Sigmoid colon (tissue), 6 donors: ENCODE measurements at regions not wholly inside any gene's neighbourhood (a gene's known extent, or its start where the extent isn't known, plus 50 kb on each side); places are given as distances from the start of the nearest gene placed in this dataset.

Source experiments
- DNase-seq: peaks from one replicate; pipeline ENCODE4 v3.0.0-alpha.2; 2019
- H3K27ac ChIP-seq, 4 donors: fragments of 200-600 bp; sonication (generic); one replicate each; pipeline ENCODE4 v1.5.1; 2016 to 2019; ENCODE audit warnings: mild to moderate bottlenecking in 1 of 4
- H3K27me3 ChIP-seq, 3 donors: fragments of 200-600 bp; sonication (generic); one replicate each; pipeline ENCODE4 v1.5.1; 2019; ENCODE audit warnings: mild to moderate bottlenecking in 1 of 3
- H3K36me3 ChIP-seq, 4 donors: fragments of 200-600 bp; sonication (generic); one replicate each; pipeline ENCODE4 v1.5.1; 2016 to 2019
- H3K4me1 ChIP-seq, 4 donors: fragments of 200-600 bp; sonication (generic); one replicate each; pipeline ENCODE4 v1.5.1; 2017 to 2019
- H3K4me3 ChIP-seq, 4 donors: fragments of 200-600 bp; sonication (generic); one replicate each; pipeline ENCODE4 v1.5.1; 2017 to 2019; ENCODE audit warnings: mild to moderate bottlenecking in 2 of 4, moderate library complexity in 1 of 4
- H3K9me3 ChIP-seq, 4 donors: fragments of 200-600 bp in 3 of 4; sonication (generic) in 3 of 4; one replicate each; pipeline versions ENCODE4 v1.5.1 to v1.6.1; 2013 to 2019
- EP300 ChIP-seq, 4 donors: sonication (generic); formaldehyde crosslinking; IDR thresholded peaks; one replicate each; pipeline ENCODE4 v1.6.1; 2017; ENCODE audit warnings: antibody characterized with exemption in 4 of 4
- POLR2A ChIP-seq, 2 donors: fragments of 450-650 bp; IDR thresholded peaks; one replicate each; pipeline ENCODE4 v1.6.1; 2016; ENCODE audit warnings: antibody characterized with exemption in 2 of 2, mild to moderate bottlenecking in 2 of 2, moderate library complexity in 2 of 2
- POLR2AphosphoS5 ChIP-seq, 4 donors: sonication (generic); formaldehyde crosslinking; IDR thresholded peaks; one replicate each; pipeline ENCODE4 v1.6.1; 2017; ENCODE audit warnings: antibody characterized with exemption in 4 of 4
- WGBS, 2 donors: extraction: QIAGEN DNeasy Blood & Tissue Kit; methylation state at CpG; one replicate each; pipeline ENCODE4 v1.1.7; 2013; 5-methylcytosine and 5-hydroxymethylcytosine counted together
- intact Hi-C: fragments of 100-400 bp; cut with DNase I; formaldehyde crosslinking; loops from one replicate; pipeline ENCODE4 v1.15.1; 2023
- TF ChIP-seq, protein P1 (sequence below), 4 experiments: fragments of 450-650 bp in 3 of 4; fragments of 200-600 bp in 1 of 4; IDR thresholded peaks; one replicate each; pipeline ENCODE4 v1.5.1; 2016 to 2019; ENCODE audit warnings: antibody characterized with exemption in 4 of 4, mild to moderate bottlenecking in 3 of 4, moderate library complexity in 2 of 4
- donor health status: healthy with polysubstance abuse.
- donor health status: healthy.

DNA sequence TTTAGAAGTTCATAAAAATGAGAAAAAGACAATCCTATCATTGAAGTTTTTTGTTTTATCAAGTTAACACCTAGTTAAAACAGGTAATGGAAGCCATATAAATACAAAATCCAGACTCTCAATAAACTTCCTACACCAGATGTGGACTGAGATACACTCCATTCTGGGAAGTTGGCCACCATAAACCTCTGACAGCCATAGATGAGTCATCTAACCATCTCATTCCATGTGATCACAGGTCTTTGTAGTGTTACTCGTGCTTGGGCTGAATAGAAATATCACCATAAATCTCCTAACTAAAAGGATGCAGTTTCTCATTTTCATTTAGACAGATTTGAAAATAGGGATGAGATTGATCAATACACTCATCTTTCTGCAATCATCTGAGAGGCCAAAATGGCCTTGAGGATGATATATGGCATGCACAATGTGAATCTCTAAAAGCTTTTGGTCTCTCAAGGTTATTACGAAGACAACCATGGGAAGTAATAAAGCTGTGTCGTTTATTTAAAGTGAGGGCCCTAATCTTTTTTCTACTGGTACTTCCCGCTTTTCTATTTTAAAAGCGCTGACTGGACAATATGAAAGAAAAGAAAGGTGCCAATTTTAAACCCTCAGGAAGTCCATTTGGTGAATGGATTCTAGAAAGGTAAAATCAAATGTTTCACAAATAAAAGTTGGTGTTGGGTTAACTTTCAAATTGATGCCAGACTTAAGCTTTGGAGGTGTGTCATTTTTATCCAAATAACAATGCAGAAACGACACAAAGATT, 155.5 kb downstream of the POLR2M start:
- no peak for DNase-seq
- Histone ChIP-seq H3K27me3 (no peaks in the 10 kb centered on the region), H3K36me3 (no peaks in the 10 kb centered on the region), H3K4me1 (peaks cover 0 to 10% (median 4%) of the 10 kb centered on the region in 4 donors), H3K4me3 (no peak overlapping the region), H3K27ac (peak overlapping the region in 2 of 4 donors; percentile 25 to 55), H3K9me3 (no peaks in the 10 kb centered on the region)
- WGBS, 2 donors: 57 to 60% methylated on average over 6 of the region's 6 CpGs
- TF ChIP-seq POLR2A (IDR thresholded peaks at IDR 0.05) (no peak), POLR2AphosphoS5 (IDR thresholded peaks at IDR 0.05) (peak in 3 of 4 donors; percentile 40 to 77 (median 52)), EP300 (IDR thresholded peaks at IDR 0.05) (peak in 2 of 4 donors; percentile 36 to 69)
- TF ChIP-seq, protein P1, sequence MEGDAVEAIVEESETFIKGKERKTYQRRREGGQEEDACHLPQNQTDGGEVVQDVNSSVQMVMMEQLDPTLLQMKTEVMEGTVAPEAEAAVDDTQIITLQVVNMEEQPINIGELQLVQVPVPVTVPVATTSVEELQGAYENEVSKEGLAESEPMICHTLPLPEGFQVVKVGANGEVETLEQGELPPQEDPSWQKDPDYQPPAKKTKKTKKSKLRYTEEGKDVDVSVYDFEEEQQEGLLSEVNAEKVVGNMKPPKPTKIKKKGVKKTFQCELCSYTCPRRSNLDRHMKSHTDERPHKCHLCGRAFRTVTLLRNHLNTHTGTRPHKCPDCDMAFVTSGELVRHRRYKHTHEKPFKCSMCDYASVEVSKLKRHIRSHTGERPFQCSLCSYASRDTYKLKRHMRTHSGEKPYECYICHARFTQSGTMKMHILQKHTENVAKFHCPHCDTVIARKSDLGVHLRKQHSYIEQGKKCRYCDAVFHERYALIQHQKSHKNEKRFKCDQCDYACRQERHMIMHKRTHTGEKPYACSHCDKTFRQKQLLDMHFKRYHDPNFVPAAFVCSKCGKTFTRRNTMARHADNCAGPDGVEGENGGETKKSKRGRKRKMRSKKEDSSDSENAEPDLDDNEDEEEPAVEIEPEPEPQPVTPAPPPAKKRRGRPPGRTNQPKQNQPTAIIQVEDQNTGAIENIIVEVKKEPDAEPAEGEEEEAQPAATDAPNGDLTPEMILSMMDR (IDR thresholded peaks at IDR 0.05): no peak
- intact Hi-C loops: loop anchor here (2.0 to 5.0 kb wide), 4 partner anchors 109 to 301 kb away; no protein-coding TSS in a partner anchor

DNA sequence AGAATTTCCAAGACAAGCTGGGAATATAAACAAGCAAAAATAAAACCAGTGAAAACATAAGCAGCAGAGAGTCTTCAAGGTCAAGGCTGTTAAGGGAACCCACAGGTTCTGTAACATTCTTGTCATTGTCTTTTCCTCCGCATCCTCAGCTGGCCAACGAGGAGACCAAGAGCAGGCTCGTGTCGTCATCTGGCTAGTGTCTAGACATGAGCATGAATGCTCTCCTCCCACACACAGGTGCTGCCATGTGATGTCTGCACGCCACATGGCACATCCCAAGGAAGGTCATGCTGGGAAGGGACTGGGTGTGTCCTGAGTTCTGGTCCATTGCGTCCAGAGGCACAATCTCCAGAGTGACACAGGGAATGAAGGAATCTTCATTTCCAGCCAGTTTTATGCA, 156.2 kb downstream of the POLR2M start:
- no peaks in the 10 kb centered on the region for H3K9me3 ChIP-seq
- intact Hi-C loops: loop anchor here (2.0 to 5.0 kb wide), 2 partner anchors 130 to 196 kb away; no protein-coding TSS in a partner anchor
- H3K4me3 ChIP-seq: no peak overlapping the region
- no peak for DNase-seq
- H3K27ac ChIP-seq: peak overlapping the region in 1 of 4 donors; percentile 55
- 93 to 95% methylated on average over 6 of the region's 6 CpGs for WGBS, 2 donors
- H3K27me3 ChIP-seq: no peaks in the 10 kb centered on the region
- H3K4me1 ChIP-seq: peaks cover 0 to 10% (median 4%) of the 10 kb centered on the region in 4 donors
- no peak for TF ChIP-seq POLR2A (IDR thresholded peaks at IDR 0.05)
- TF ChIP-seq EP300 (IDR thresholded peaks at IDR 0.05): no peak
- TF ChIP-seq POLR2AphosphoS5 (IDR thresholded peaks at IDR 0.05): no peak
- TF ChIP-seq, protein P1 (IDR thresholded peaks at IDR 0.05): no peak
- no peaks in the 10 kb centered on the region for H3K36me3 ChIP-seq

GRCh38 chr15:57865294-57865693, 158.8 kb downstream of the POLR2M start:
- 83 to 90% methylated on average over 3 of the region's 3 CpGs for WGBS, 2 donors
- Histone ChIP-seq H3K4me3 (no peak overlapping the region), H3K9me3 (no peaks in the 10 kb centered on the region), H3K4me1 (peaks cover 0 to 10% (median 4%) of the 10 kb centered on the region in 4 donors), H3K36me3 (no peaks in the 10 kb centered on the region), H3K27me3 (no peaks in the 10 kb centered on the region), H3K27ac (no peak overlapping the region)
- TF ChIP-seq, protein P1 (IDR thresholded peaks at IDR 0.05): no peak
- TF ChIP-seq POLR2AphosphoS5 (IDR thresholded peaks at IDR 0.05) (no peak), EP300 (IDR thresholded peaks at IDR 0.05) (no peak), POLR2A (IDR thresholded peaks at IDR 0.05) (no peak)
- no peak for DNase-seq
- intact Hi-C loops: no loop called here

DNA sequence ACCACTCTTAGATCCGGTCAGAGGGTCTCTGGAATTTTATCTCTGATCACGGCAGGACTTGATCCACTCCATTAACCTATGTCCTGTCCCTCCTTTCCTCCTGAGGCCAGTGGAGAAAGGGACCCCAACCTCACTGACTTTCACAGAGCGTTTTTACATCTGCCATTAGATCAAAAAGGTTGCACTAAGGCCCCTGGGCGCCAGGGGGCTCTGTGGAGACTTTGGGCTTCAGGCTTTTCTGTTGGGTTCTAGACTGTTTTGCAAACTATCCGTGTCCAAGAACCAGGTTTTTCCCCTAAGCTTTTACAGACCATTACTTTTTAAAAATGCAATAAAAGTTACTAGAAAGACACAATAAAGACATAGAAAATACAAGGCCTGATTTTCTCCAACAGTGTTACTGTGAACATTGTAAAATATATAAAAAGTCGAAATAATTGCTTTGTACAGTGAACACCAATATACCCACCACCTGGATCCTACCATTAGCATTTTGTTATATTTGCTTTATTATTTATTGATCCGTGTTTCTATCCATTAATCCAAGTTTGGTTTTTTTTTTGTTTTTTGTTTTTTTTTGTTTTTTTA, 159.7 kb downstream of the POLR2M start:
- no peak overlapping the region for H3K27ac ChIP-seq
- no peaks in the 10 kb centered on the region for H3K36me3 ChIP-seq
- TF ChIP-seq POLR2AphosphoS5 (IDR thresholded peaks at IDR 0.05): no peak
- TF ChIP-seq, protein P1 (IDR thresholded peaks at IDR 0.05): peak in 3 of 4 experiments; percentile 22 to 57 (median 39)
- H3K4me1 ChIP-seq: peaks cover 0 to 9% (median 4%) of the 10 kb centered on the region in 4 donors
- no peaks in the 10 kb centered on the region for H3K9me3 ChIP-seq
- WGBS, 2 donors: 31 to 34% methylated on average over 7 of the region's 7 CpGs
- intact Hi-C loops: no loop called here
- DNase-seq: no peak
- no peaks in the 10 kb centered on the region for H3K27me3 ChIP-seq
- no peak overlapping the region for H3K4me3 ChIP-seq
